Fibroblast of skin of right biceps (primary cell): ENCODE measurements at regions not wholly inside any gene's neighbourhood (a gene's known extent, or its start where the extent isn't known, plus 50 kb on each side); places are given as distances from the start of the nearest gene placed in this dataset.

Experiments used
- DNase-seq: peaks from one replicate; pipeline ENCODE4 v3.0.0-alpha.2; 2013

GRCh38 chr17:77737442-77738265 is 220.8 kb upstream of the TNRC6C start:
- no peak for DNase-seq

GRCh38 chr17:77738751-77739531 is 219.6 kb upstream of the TNRC6C start:
- DNase-seq = no peak

DNA sequence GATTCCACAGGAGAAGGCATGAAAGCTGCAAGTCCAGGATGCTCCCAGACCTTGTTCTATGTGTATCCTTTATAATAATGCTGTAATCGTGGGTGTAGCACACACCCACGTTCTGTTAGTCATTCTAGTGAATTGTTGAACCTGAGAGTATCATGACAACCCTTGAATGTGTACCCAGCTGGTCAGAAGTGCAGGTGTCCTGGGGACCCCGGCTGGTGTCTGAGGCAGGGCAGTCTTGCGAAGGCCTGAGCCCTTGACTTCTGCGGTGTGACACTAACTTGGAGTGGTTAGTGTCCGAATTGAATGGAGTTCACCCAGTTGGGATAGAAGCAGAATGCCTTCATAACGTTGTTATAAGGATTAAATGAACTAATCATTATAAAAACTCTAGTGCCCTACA is 218.0 kb upstream of the TNRC6C start:
- DNase-seq = no peak

GRCh38 chr17:77741109-77741508 is 217.4 kb upstream of the TNRC6C start:
- DNase-seq = no peak

GRCh38 chr17:77742579-77742978 is 215.9 kb upstream of the TNRC6C start:
- no peak for DNase-seq

DNA sequence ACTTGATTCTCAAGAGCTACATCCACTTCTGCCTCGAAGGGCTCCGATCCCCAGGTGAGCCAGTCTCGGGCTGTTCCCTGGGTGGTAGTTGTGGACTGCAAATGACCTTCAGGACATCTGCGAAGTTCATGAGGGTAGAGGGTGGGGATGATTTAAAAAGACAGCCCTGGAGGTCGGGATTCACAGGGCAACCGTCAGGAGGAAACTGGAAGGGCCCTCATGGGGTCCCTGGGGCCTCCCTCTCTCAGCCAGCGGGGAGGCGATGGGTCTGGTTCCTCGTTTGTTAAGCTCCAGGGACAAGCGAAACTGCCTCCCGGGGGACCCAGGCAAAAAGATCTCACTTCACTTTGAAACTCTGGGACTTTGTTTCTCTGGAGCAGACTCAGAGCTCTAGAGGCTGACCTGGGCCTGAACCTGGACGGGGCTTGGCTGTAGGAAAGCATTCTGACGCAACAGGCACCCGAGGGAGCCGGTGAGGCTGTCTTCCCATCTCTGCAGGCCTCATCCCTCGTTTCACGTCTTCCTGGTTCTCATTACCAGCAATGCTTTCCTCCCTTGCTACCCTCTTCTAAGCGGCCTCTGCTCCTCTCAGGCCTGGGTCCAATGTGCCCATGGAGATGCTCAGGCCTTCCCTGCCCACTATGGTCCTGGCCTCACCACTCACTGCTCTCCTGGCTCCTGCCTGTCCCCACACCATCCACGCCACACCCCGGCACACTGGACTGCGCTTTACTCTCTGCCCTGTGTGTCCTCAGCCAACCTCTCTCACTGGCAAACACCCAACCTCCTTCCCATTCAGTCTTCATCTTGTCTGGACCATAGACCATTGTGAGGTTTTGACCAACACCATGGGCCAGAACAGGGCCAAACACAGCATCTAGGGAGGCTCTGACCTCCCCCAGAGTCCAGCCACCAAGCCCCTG is 214.2 kb upstream of the TNRC6C start:
- DNase-seq = no peak

GRCh38 chr17:77745702-77746101 is 212.8 kb upstream of the TNRC6C start:
- no peak for DNase-seq

DNA sequence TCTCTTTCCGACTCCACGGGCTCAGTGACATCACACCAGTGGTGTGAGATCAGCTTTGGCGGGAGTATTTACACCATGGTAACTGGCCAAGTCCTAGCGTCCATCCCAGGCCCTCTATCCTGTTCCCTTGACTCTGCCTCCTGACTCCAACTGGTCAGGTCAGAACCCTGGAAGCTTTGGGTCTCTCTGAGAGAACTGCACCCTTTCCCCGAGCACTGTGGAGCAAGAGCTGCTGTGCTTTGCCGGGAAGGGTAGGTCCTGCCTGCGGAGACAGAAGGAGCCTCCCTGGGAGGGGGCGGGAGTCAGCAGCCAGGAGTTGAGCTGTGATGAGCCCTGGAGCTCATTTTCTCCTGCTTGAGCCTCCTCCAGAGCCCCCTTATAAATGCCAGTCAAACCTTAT is 212.1 kb upstream of the TNRC6C start:
- no peak for DNase-seq

DNA sequence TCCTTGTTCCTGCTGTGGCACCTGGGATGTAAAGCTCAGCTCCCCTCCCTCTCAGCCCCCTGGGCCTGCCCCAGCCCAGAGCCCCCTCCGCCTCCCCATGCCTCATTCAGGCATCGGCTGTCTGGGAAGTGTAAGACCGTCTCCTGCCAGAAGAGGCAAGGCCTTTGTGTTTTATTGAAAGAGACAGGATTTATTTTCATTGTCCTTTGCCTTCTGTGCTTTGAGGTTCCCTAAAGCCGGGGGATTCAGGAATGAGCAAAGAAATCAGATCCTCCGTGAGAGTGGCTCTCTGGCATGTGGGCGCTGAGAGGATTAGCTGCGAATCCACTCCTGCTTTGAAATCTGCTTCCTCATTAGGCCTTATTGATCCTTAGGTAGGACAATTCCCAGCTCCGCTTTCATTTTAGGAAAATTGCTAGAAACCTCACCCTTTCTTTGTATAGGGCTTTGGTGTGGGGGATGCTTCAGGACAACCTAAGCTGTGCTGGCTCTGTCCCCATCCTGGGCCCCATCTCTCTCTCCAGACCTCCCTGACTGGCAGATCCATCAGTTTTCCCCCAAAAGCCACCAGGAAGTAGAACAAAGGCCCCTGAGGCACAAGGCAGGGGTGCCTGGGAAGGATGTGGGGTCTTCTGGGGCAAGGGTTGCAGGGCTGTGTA is 211.5 kb upstream of the TNRC6C start:
- no peak for DNase-seq

DNA sequence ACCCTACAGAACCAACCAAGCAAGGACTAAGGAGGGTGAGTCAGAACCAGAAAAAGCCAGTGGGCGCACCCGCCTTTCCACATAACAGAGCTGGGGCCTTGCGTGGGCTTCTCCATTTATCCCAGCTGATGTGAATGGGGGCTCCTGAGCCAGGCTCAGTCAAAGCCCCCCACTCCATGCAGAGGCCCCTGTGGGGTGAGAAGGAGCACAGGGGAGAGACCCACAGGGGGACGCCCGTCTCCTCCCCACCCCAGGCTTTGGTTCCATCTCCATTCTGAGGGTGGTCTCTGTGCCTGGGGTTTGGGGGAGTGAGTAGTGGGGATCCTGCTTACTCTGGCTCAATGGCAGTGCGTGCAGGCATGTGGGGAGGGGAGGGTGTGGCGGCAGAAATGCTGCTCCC is 210.1 kb upstream of the TNRC6C start:
- DNase-seq = no peak

GRCh38 chr17:77749321-77749751 is 209.2 kb upstream of the TNRC6C start:
- no peak for DNase-seq

DNA sequence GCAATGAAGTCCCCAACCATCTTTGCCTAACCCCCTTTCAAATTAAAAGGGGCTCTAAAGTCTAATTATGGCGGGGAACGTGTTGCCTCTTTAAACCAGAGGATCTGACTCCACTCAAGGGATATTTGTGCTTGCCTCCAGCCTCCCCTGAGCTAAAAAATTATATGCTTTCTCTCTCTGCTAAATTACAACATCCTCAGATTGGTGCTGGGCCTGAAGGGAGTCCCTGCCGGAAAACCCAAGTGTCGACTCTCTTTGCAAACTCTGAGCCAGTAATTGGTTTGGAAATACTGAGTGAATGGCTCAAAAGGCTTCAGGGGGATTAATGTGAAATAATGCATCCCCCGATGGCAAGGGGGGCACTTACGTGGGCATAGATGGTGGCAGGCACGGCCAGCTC is 208.5 kb upstream of the TNRC6C start:
- no peak for DNase-seq

- no peak for DNase-seq
Observed at GRCh38 chr17:77750427-77751043, 208.0 kb upstream of the TNRC6C start.

GRCh38 chr17:77753246-77753645 is 205.3 kb upstream of the TNRC6C start:
- DNase-seq = no peak

GRCh38 chr17:77753691-77754245 is 204.7 kb upstream of the TNRC6C start:
- DNase-seq = no peak

DNA sequence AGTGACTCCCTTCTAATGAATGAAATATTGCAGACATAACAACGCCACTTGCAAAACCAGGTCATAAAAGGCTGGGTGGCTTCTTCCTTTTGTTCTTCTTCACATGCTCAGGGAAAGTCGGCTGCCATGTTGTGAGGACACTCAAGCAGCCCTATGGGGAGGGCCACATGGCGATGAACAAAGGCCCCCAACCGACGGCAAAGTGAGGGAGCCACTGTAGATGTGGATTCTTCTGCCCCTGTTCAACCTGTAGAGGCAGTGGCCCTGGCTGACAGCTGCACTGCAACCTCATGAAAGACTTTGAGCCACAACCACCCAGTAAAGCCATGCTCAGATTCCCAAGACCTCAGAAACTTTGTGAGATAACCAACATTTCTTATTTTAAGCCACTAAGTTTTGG is 203.5 kb upstream of the TNRC6C start:
- no peak for DNase-seq

GRCh38 chr17:77755410-77755963 is 203.0 kb upstream of the TNRC6C start:
- DNase-seq = no peak

- no peak for DNase-seq
Observed at GRCh38 chr17:77756028-77756427, 202.5 kb upstream of the TNRC6C start.

- no peak for DNase-seq
Observed at GRCh38 chr17:77756846-77757560, 201.5 kb upstream of the TNRC6C start.

DNA sequence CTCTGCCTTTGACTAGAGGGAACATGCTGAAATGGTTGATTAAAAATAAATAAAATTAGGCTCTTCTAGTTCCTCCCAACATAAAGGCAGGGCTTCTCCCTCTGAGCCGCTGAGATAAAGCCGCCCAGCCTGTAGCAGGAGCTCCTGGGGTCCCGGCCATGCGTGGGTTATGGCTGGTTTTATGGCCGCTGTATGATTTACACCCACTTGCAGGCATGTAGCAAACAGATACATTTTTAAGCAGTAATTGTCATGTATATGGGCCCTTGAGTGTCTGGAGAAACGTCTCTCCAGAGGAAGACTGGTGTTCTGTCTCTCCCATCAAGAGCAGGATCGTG is 201.0 kb upstream of the TNRC6C start:
- no peak for DNase-seq

DNA sequence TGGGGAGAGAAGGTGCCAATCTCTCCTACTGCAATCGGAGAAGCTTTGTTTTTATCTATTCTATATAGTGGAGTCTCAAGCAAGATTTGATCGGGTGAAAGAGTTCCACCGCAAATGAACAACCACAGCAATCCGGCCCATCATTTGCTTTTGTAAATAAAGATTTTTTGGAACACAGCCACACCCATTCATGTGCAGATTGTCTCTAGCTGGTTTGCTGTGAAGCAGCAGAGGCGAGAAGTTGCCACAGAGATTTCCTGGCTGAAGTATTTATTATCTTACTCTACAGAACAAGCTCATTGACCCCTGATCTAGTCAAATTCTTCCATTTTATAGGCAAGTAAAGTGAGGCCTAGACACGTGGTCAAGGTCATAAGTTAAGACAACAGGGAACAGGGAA is 195.5 kb upstream of the TNRC6C start:
- DNase-seq = no peak
